ENCODE measurements at regions not wholly inside any gene's neighbourhood (a gene's known extent, or its start where the extent isn't known, plus 50 kb on each side); places are given as distances from the start of the nearest gene placed in this dataset.

GRCh38 chr16:22627043-22627442 is 116.4 kb downstream of the NPIPB5 start:
- no peak for TF ChIP-seq POLR2A (IDR thresholded peaks at IDR 0.05)
- TF ChIP-seq CTCF (IDR thresholded peaks at IDR 0.05), result no peak
